Tibial nerve (tissue), 4 donors: ENCODE measurements at regions not wholly inside any gene's neighbourhood (a gene's known extent, or its start where the extent isn't known, plus 50 kb on each side); places are given as distances from the start of the nearest gene placed in this dataset.

Source experiments
- CTCF ChIP-seq, 5 experiments: fragments of 200-600 bp in 3 of 5; fragments of 450-650 bp in 2 of 5; sonication (generic) in 3 of 5; IDR thresholded peaks; one replicate each; pipeline ENCODE4 v1.5.1; 2016 to 2019; ENCODE audit warnings: antibody characterized with exemption in 5 of 5, mild to moderate bottlenecking in 3 of 5, moderate library complexity in 2 of 5
- EP300 ChIP-seq, 2 donors: sonication (generic); formaldehyde crosslinking; IDR thresholded peaks; one replicate each; pipeline ENCODE4 v1.6.1; 2017; ENCODE audit warnings: antibody characterized with exemption in 2 of 2, mild to moderate bottlenecking in 1 of 2

- no peak for TF ChIP-seq CTCF (IDR thresholded peaks at IDR 0.05)
- TF ChIP-seq EP300 (IDR thresholded peaks at IDR 0.05): no peak
Measured at GRCh38 chr3:16088496-16088895, 86.0 kb upstream of the GALNT15 start.
